NCI-H82 treated with DMSO at 0.1 percent for 48 hours (cell line): ENCODE measurements at regions not wholly inside any gene's neighbourhood (a gene's known extent, or its start where the extent isn't known, plus 50 kb on each side); places are given as distances from the start of the nearest gene placed in this dataset.

Experiments used
- DNase-seq: peaks from one replicate; lab custom pipeline; 2025; ENCODE audit not compliant: unreplicated experiment; lab: John Stamatoyannopoulos, UW

DNA sequence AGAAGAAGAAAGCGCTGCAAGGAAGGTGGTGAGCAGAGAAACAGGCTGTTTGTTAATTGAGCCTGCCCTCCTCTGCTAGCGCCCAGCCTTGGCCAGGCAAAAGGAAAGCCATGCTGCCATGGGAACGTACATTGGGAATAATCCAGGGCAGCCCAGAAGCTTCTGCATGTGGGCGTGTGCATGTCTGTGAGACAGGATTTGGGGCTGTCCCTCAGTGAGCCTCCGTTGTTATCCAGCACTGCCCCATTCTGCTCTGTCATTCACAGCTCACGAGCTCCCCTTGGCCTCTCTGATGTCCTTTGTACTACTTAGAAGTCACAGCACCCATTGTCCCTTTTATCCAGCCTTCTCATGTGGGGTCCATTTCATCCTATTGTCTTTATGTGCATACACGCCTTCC lies 239.1 kb upstream of the ROPN1 start:
- DNase-seq: no peak

DNA sequence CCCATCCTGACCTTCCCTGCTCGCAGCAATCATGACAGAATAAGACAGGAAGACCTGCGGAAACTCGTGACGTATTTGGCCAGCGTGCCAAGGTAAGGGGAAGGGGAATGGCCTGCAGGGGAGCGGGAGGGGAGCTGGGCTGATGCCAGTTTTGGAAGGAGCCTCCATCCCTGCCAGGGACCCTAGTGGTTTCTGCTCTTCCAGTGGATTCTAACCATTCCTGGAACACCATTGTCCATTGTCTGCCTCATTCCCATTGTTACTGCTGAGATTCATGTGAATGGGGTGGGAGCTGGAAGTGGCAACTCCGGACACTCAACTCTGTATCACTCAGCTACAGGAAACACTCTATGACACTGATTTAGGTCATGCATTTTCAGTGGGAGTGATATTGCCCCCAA lies 242.9 kb upstream of the ROPN1 start:
- no peak for DNase-seq

DNA sequence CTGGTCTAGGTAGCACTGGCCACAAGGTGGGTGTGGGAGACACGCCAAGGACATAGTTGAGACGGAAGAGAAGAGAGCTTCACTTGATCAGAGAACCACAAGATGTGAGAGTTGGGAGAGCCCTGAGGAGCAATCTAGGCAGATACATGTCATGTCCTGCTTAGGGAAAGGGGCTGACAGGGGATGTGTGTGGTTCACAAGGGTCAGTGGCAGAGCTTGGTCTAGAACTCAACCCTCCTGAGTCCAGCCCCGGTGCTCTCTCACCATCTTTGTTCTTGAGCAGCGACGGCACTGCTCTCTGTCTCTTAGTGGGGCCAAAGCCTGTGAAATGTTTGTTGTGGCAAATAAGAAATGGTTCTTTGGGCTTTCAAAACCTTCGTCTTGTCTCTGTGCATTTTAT lies 243.5 kb upstream of the ROPN1 start:
- DNase-seq: no peak

DNA sequence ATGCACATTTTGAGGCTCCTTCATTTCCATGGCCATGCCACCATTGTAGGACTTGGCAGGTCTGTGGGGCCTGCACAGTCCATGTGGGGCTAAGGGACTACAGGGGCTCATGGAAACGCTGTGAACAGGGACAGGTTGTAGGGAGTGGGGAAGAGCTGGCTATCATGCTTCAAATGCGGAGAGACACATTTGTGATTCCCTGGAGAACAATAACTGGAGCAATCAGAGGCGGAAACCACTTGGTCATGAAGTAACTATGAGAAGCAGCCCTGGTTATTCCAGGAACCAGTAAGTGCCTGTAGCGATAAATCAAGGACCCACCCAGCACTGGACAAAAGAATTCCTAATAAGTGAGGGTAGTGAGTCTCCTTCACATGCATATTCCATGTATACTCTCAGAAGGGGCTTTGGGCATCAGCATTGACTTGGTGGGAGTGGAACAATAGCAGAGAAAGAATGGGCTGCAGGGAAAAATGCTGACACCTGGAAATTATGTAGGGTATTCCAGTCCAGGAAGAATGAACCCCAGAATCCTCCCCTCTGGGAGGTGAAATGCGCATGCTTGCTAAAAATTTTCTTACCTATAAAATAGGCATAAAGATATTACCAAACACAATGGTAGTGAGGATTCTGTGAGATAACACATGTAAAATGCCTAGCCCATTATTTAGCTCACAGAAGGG lies 251.4 kb upstream of the ROPN1 start:
- no peak for DNase-seq

DNA sequence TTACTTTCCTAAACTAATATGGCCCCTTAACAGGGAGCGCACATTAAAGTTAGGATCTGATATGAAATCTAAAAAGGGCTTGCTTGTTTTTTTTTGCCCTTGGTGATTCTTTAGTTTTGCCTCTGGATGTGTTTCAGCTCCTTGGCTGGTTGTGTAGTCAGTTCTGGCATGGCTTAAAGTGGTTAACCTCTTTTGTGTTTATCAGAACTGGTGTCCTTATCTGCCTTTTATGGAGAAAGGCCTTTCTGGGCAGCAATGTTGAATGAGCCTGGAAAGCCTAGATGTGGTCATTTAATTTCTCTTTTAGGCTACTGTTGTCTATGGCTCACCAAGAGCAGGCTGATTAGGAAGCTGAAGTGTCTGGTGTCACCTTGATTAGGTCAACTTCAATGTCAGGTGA lies 254.5 kb upstream of the ROPN1 start:
- no peak for DNase-seq

DNA sequence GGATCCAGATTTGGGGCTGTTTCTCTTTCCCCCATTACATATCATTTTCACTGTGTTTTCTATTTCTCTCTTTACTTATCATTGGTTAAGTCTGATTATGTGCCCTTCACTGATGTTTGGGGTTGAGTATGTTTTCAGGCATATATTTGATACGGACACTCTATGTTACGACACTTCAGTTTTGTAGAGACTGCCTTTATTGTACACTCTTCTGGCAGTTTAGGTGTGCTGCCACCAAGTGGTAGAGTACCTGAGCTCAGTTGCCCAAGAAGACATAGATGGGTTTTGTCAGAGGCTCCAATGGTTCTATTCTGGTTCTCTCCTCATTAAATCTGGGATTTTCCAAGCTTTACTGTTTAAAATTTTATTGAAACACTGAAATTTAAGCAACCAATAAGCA lies 255.0 kb upstream of the ROPN1 start:
- DNase-seq: peak; percentile 30

DNA sequence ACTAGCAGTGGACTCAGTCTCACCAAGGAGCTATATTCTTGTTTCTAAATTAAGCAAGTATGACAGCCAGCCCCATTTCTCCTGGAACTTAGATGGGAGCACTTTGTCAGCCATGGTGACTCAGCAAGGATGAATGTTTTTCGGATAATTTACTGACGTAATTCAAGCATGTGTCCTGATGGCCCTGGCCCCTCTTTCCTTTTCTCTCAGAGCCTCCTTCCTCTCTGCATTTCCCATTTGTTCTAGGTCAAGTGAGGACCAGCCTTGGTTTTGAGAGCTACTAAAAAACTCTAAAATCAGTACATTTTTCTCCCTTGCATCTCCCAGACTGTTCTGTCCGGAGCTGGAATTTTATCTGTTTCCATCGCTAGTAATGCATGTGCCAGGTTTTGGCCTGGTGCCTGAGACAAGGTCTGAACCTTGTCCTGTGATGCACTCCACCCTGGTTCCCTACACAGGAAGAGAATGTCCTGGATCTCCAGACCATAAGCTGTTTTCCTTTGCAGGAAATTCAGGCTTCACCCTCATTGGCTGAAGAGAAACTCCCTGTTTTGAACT lies 256.6 kb upstream of the ROPN1 start:
- no peak for DNase-seq

DNA sequence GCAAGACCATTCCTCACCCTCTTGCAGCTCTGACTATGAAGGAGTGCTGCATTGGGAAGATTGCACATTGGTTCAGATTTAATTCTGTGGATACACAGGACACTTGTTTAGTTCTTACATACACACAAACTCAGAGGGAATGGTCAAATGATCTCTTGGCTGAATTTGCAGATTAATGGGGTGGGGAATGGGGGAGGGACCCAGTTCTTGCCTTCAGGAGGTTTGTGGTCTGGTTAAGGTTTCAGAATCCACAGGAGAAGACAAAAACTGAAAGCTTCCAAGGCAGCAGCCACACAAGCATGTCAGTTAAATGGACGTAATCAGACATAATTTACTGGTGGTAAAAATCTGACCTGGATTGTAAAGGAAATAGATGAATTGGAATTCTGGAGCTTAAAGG lies 257.1 kb upstream of the ROPN1 start:
- DNase-seq: no peak

DNA sequence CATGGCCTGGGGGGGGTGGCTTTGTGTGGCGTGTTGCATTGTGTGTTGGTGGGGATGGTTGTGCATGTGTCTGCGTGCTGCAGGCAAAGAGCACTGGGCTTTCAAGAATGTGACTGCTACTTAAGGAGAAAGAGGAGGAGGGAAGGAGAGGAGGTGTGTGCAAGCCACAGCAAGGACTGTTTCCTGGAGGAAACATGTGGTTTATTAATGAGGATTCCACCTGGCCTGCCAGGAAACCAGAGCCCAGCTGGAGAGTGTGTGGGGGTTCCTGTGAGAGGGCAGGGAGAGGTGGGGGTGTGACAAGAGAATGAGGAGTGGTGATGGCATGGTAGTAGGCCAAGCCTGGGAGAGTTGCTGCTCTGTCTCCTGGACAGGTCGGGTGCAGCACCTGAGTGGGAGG lies 258.1 kb upstream of the ROPN1 start:
- no peak for DNase-seq

DNA sequence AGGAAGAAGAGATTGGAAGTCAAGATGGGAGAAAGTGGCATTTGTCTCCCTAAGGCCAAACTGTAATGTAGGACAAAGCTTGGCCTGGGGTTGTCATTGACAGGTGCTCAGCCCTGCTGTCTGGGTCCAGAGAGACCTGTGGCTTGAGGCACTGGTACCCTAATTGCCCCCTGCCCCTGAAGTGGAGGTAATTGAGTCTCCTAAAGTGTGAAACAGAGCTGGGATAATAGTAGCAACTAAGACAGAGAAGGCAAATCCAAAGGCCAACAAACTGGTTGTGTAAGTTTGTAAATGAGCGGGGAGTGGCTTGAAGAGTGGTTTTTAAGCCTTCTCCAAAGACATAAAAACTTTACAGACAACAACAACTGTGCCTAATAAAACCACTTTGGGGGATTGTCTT lies 264.2 kb upstream of the ROPN1 start:
- DNase-seq: no peak

DNA sequence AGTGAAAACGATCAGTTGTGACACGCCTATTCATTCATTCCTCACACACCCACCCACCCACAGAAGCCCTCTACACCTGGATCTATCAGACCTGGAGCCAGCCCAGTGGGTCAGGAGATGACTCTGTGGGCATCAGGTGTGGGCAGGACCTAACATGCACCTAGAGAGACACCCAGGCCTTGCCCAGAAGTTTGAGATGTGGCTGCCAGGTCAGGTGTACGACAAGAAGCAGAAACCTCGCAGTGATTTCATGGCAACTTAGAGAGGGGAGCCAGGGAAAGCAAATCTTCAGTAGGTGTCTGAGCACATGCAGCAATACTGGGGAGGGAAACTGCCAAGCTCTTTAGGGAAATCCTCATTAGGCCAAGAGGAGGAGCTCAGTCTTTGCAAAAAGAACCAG lies 264.7 kb upstream of the ROPN1 start:
- DNase-seq: no peak

DNA sequence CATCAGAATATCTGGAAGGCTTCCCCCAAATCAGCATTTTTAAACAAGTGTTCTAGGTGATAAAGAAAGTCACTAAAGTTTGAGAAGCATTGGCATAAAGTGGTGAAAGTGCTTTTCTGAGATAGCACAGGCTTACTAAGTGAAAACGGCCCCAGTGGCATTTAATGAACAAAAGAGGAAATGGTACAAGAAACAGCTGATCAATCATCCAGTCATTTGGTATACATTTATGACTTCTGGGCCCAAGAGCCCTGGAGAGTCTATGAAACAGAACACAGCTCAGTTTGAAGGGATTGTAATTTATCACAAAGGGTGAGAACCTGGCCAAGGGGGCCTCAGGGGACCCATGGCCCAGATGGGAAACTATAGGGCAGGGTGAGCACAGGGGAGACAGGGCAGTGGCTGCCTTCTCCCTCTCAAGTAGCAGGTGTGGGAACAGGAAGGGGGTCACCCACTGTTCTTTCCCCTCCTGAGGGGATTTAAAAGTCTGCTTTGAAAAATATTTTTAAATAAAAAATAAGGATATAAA lies 265.5 kb upstream of the ROPN1 start:
- DNase-seq: no peak

DNA sequence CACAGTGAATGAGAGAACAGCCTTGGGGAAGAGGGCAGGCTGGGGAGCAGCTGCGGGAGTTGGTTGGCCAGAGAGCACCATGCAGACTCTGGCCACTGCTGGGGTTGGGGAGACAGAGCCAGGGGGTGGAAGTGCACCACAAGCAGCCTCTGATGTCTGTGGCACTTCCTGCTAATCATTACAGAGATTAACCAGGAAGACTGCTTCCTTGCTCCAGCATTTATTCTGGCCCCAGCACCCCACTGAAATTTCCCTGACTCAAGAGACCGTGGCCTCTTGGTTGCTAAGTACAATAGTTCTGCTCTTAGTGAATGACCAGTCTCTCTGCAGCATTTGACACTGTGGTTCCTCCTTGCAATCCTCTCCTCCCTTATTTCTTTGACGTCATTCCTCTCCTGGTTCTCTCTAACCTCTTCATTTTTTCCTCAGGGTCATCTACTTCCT lies 266.2 kb upstream of the ROPN1 start:
- no peak for DNase-seq

DNA sequence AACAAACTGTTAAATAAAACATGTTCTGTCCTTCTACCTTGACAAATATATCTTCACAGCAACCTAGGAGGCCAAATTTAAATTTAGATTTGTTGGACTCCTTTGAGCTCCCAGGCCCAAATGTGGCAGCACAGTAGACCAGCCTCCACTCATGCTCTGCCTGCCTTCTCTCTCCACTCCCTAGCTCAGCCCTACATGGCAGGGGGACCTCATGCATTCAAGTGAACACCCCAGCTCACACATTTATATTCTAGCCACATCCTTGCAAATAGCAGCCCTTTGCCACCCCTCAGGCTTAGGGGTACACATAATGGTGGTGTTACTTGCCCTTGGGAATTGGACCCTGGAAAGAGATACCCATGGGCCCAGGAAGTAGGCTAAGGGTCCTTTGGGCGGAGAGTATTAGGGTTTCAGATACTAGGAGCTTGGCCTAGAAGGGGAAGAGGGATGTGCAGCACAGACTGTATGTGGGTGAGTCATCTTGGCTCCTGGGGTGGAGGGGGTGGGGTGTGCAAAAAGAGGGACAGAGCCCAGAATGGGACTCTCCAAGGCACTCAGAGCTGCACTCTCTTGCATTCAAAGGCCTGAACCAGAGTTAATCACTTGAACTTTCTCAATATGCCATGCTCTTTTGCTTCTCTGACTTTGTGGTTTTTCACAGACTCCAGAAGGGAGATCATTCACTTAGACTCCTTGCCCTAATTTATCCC lies 268.4 kb upstream of the ROPN1 start:
- DNase-seq: no peak

DNA sequence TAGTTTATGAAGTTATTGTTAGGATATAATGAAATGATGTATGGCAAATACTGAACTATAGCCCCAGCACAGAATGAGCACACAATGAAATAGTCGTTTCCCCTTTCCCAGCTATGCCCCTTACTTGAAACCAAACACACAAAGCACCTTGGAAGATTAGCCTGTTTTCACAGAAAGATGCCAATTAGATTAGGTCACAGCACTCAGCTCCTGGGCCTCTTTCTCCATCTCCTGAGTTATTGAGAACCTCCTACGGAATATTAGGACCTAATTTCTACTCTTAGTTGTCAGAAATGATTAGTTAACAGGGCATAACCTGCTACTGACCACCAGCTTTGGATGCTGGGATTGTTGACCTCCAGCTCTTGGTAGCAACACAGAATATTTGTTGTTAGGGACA lies 269.4 kb upstream of the ROPN1 start:
- DNase-seq: no peak

DNA sequence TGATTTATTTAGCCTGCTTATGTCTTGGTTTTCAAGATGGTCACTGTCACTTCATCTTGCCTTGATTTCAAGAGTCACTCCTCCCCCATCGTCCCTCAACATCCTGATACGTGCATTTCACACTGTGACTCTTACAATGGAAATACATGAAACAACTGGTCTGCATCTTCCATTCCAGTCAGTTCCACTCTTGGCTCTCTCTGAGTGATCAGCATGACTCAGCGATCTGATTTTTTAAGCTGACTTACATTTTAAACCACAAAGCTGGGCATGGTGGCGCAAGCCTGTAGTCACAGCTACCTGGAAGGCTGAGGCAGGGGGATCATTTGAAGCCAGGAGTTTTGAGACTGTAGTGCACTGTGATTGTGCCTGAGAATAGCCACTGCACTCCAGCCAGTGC lies 271.2 kb upstream of the ROPN1 start:
- no peak for DNase-seq

DNA sequence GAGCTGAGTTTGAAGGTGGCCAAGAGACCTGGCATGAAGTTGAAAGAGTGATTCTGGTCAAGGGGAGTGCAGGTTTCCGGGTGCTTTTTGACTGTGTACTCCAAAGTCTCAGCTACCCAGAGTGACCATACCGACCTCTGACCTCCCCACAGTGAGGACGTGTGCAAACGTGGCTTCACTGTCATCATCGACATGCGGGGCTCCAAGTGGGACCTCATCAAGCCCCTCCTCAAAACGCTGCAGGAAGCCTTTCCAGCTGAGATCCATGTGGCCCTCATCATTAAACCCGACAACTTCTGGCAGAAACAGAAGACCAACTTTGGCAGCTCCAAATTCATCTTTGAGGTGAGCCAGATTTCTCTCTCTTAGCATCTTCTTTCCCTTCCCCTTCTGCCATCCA lies 272.4 kb upstream of the ROPN1 start:
- no peak for DNase-seq

DNA sequence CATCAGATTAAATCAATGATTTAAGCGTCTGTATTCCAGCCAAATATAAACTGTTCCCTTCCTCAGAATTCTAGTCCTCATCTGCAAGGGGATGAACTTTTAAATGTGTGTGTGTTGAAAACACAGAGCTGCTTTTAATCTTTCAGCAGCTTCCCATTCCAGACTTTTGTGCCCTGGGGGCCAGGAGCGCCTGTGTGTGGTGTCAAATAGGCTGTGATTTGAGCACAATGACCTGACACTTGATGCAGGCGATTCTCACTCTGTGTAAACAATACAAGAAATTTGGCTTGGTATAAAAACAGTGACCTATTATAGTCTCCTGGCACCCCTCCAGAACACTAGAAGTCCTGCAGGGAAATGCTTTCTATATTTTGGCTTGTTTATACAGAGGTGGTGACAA lies 274.6 kb upstream of the ROPN1 start:
- DNase-seq: no peak

DNA sequence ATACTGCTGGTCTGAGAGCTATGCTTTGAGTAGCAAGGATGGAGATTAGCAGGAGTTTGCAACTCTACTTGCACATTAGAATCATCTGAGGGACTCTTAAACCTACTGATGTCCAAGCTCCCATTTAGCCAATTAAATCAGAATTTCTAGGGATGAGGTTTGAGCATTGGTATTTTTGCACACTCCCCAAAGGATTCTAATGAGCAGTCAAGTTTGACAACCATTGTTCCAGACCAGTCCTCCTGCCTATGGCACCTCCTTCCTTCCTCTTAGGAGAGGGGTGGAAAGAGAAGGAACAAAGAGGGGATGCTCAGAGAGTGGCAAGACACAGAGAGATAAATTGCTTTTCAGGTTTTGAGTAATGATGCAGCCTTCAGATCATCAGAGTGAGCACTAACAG lies 275.5 kb upstream of the ROPN1 start:
- DNase-seq: no peak

DNA sequence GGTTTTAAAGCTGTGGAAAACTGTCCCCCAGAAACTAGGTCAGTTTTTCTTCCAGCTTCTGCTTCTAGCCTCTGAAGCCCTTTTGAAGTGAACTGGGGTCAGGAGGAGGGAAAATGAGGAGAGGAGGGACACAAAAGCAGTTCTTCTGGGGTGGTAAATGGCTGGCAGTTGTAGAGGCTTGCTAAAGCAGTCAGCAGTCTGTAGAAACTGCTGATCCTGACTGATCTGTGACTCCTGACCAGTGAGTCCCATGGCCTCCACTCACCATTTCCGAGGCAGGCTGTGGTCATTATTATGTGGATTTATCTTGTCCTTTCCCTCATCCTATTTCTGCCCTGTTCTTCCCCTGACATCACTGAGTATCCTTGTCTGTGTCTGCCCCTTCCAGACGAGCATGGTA lies 276.4 kb upstream of the ROPN1 start:
- DNase-seq: no peak

DNA sequence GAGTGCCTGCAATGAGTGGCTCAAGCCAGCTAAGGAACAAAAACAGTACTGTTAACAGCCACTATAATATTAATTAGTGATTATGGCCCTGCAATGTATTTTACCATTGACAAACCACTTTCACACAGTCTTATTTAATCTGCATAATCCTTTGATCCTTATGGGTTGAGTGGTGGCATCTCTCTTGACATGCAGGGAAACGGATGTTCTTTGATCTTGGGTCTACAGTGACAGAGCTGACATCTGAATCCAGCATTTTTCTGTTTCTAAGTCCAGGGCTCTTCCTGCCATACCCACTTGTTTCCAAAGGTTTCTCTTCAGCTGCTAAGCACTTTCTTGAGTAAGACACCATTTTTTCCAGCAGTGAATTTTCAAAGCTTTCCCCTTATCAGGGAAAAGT lies 277.7 kb upstream of the ROPN1 start:
- peak; percentile 57 for DNase-seq

DNA sequence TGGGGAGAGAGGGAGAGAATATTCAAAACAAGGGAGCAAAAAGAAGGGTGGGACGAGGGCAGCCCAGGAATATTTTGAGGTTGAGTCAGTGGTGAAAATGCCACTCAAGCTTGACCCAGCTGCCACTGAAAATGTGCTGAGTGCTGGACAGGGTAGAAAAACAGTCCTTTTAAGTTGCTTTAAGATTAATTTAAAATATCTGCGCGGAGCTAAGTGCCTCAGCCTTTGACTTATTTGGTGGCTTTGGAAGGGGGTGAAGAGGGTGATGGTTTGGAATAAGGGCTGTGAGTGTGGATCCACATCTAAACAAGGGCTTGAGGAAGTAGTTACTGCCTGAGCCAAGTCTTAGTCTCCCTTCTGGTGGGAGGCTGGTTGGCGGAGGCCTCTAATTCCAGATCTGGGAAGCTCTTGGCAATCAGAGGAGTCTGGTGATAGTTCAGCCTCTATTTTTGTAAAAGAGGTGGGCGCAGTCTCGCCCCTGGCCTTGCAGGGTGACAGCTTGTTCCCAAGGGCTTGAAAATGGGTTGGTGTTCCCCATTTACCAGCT lies 280.8 kb upstream of the ROPN1 start:
- DNase-seq: no peak
